ENCODE measurements at regions not wholly inside any gene's neighbourhood (a gene's known extent, or its start where the extent isn't known, plus 50 kb on each side); places are given as distances from the start of the nearest gene placed in this dataset.

GRCh38 chr14:49187799-49188198, 398.4 kb downstream of the RPS29 start:
- H3K4me3 ChIP-seq (ENCODE audit: low read length): no peak overlapping the region
- TF ChIP-seq CTCF (IDR thresholded peaks at IDR 0.05; ENCODE audit: insufficient read depth, low read depth, low read length, missing control alignments): no peak
- DNase-seq (ENCODE audit: low read depth): no peak

GRCh38 chr14:49173765-49174373, 412.3 kb downstream of the RPS29 start:
- peak; percentile 77 for DNase-seq (ENCODE audit: low read depth)
- H3K4me3 ChIP-seq (ENCODE audit: low read length): no peak overlapping the region
- peak; percentile 77 for TF ChIP-seq CTCF (IDR thresholded peaks at IDR 0.05; ENCODE audit: insufficient read depth, low read depth, low read length, missing control alignments)

- no peak overlapping the region for H3K4me3 ChIP-seq (ENCODE audit: low read length)
- DNase-seq (ENCODE audit: low read depth): no peak
- TF ChIP-seq CTCF (IDR thresholded peaks at IDR 0.05; ENCODE audit: insufficient read depth, low read depth, low read length, missing control alignments): no peak
Observed at GRCh38 chr14:49164074-49164473, 422.1 kb downstream of the RPS29 start.

- DNase-seq (ENCODE audit: low read depth): no peak
- TF ChIP-seq CTCF (IDR thresholded peaks at IDR 0.05; ENCODE audit: insufficient read depth, low read depth, low read length, missing control alignments): no peak
- H3K4me3 ChIP-seq (ENCODE audit: low read length): no peak overlapping the region
Observed at GRCh38 chr14:49160983-49161382, 425.2 kb downstream of the RPS29 start.

GRCh38 chr14:49159081-49159480, 427.1 kb downstream of the RPS29 start:
- DNase-seq (ENCODE audit: low read depth): no peak
- no peak for TF ChIP-seq CTCF (IDR thresholded peaks at IDR 0.05; ENCODE audit: insufficient read depth, low read depth, low read length, missing control alignments)
- H3K4me3 ChIP-seq (ENCODE audit: low read length): no peak overlapping the region

- no peak for TF ChIP-seq CTCF (IDR thresholded peaks at IDR 0.05; ENCODE audit: insufficient read depth, low read depth, low read length, missing control alignments)
- H3K4me3 ChIP-seq (ENCODE audit: low read length): no peak overlapping the region
- DNase-seq (ENCODE audit: low read depth): no peak
Observed at GRCh38 chr14:49139593-49139992, 446.6 kb downstream of the RPS29 start.

- no peak for TF ChIP-seq CTCF (IDR thresholded peaks at IDR 0.05; ENCODE audit: insufficient read depth, low read depth, low read length, missing control alignments)
- no peak for DNase-seq (ENCODE audit: low read depth)
- H3K4me3 ChIP-seq (ENCODE audit: low read length): no peak overlapping the region
Observed at GRCh38 chr14:49134940-49135339, 451.2 kb downstream of the RPS29 start.

Data from epithelial cell of esophagus (primary cell).